ENCODE measurements at regions not wholly inside any gene's neighbourhood (a gene's known extent, or its start where the extent isn't known, plus 50 kb on each side); places are given as distances from the start of the nearest gene placed in this dataset.
"Not testable (repeated sequence)": the region's sequence is repeated elsewhere in the genome, so short reads cannot be mapped to it uniquely, and the experiment has no call there.

GRCh38 chr2:87088079-87088478, 66.4 kb upstream of the PLGLB1 start:
- TF ChIP-seq POLR2A (IDR thresholded peaks at IDR 0.05; ENCODE audit: low read depth); CTCF (IDR thresholded peaks at IDR 0.05): not testable (repeated sequence)

Data from esophagus muscularis mucosa (tissue), 3 donors.